H1 (cell line): ENCODE measurements at regions not wholly inside any gene's neighbourhood (a gene's known extent, or its start where the extent isn't known, plus 50 kb on each side); places are given as distances from the start of the nearest gene placed in this dataset.
"Not testable (repeated sequence)": the region's sequence is repeated elsewhere in the genome, so short reads cannot be mapped to it uniquely, and the experiment has no call there.

Experiments used
- CTCF ChIA-PET: fragments of 300-600 bp; sonication (Branson Sonifier 250); formaldehyde crosslinking; loops from one replicate; lab custom pipeline; 2021; ENCODE audit not compliant: partially characterized antibody; lab: Charles Lee
- POLR2A ChIA-PET: fragments of 300-600 bp; sonication (Branson Sonifier 250); formaldehyde crosslinking; loops from one replicate; lab custom pipeline; 2021; ENCODE audit warnings: inconsistent platforms; ENCODE audit not compliant: partially characterized antibody; lab: Charles Lee
- DNase-seq, 2 experiments: peaks; one replicate each; pipeline versions ENCODE4 v3.0.0 to v3.0.0-alpha.2; 2010 to 2022; ENCODE audit warnings: low spot score in 2 of 2, low read depth in 1 of 2, mixed read lengths in 1 of 2
- FAIRE-seq: peaks from 2 replicates; lab custom pipeline; 2011; peaks lifted over from hg19 to GRCh38; lab: Jason Lieb, UNC
- H2AFZ ChIP-seq: 2 replicates; pipeline ENCODE4 v1.8.1; 2012; ENCODE audit warnings: low read length, inconsistent platforms
- H2AK5ac ChIP-seq: 2 replicates; pipeline ENCODE4 v1.6.1; 2013; ENCODE audit warnings: low read depth, low read length
- H2BK120ac ChIP-seq: replicated peaks from 2 replicates; pipeline ENCODE3; 2013; ENCODE audit warnings: low read depth, low read length, inconsistent platforms
- H2BK12ac ChIP-seq: 2 replicates; pipeline ENCODE4 v1.6.1; 2013; ENCODE audit warnings: low read depth, low read length
- H2BK15ac ChIP-seq: 2 replicates; pipeline ENCODE4 v1.6.1; 2013; ENCODE audit warnings: low read length
- H2BK20ac ChIP-seq: 2 replicates; pipeline ENCODE4 v1.6.1; 2013; ENCODE audit warnings: low read length
- H2BK5ac ChIP-seq: 2 replicates; pipeline ENCODE4 v1.6.1; 2013; ENCODE audit warnings: low read depth, low read length
- H3K14ac ChIP-seq: 2 replicates; pipeline ENCODE4 v1.6.1; 2013; ENCODE audit warnings: inconsistent platforms; ENCODE audit not compliant: insufficient read length
- H3K18ac ChIP-seq: 2 replicates; pipeline ENCODE4 v1.6.1; 2013; ENCODE audit warnings: low read length; ENCODE audit errors: extremely low read depth
- H3K23ac ChIP-seq: 2 replicates; pipeline ENCODE4 v1.6.1; 2013; ENCODE audit warnings: inconsistent platforms; ENCODE audit not compliant: insufficient read length
- H3K23me2 ChIP-seq: 2 replicates; pipeline ENCODE4 v1.6.1; 2013; ENCODE audit warnings: low read depth, low read length
- H3K27ac ChIP-seq: 2 replicates; pipeline ENCODE4 v1.6.1; 2011; ENCODE audit warnings: low read depth, low read length, inconsistent platforms
- H3K27me3 ChIP-seq, 4 experiments: replicated peaks in 1 of 4; 1 replicate in 1 of 4; 2 replicates in 3 of 4; pipeline versions ENCODE4 v1.6.1 to v1.8.1; 2011 to 2013; ENCODE audit warnings: low read length in 3 of 4, mild to moderate bottlenecking in 3 of 4, inconsistent platforms in 2 of 4, mixed read lengths in 2 of 4, moderate library complexity in 1 of 4; ENCODE audit not compliant: control insufficient read depth in 3 of 4, insufficient read depth in 3 of 4; ENCODE audit errors: extremely low read depth in 1 of 4
- H3K36me3 ChIP-seq, 4 experiments: 2 replicates each; pipeline versions ENCODE4 v1.6.1 to v1.8.1; 2011 to 2013; ENCODE audit warnings: mild to moderate bottlenecking in 4 of 4, low read length in 3 of 4, moderate library complexity in 2 of 4, control low read depth in 1 of 4, inconsistent platforms in 1 of 4; ENCODE audit not compliant: insufficient read depth in 4 of 4, control insufficient read depth in 2 of 4
- H3K4ac ChIP-seq: replicated peaks from 2 replicates; pipeline ENCODE3; 2013; ENCODE audit warnings: low read length, low read depth, mixed read lengths, inconsistent platforms; ENCODE audit not compliant: insufficient read length
- H3K4me1 ChIP-seq, 4 experiments: replicated peaks in 1 of 4; 1 replicate in 1 of 4; 2 replicates in 3 of 4; pipeline versions ENCODE4 v1.6.1 to v1.8.1; 2011 to 2013; ENCODE audit warnings: low read length in 3 of 4, inconsistent platforms in 2 of 4, mixed read lengths in 1 of 4; ENCODE audit not compliant: insufficient read depth in 4 of 4, control insufficient read depth in 3 of 4
- H3K4me2 ChIP-seq, 2 experiments: 2 replicates each; pipeline versions ENCODE4 v1.6.1 to v1.8.1; 2011 to 2013; ENCODE audit warnings: low read depth in 2 of 2, low read length in 2 of 2, control low read depth in 1 of 2, inconsistent platforms in 1 of 2, mild to moderate bottlenecking in 1 of 2; ENCODE audit not compliant: insufficient read depth in 1 of 2
- H3K4me3 ChIP-seq, 4 experiments: fragments of 200-600, 300-600 bp in 1 of 4; sonication (generic), shearing (Covaris generic), sonication (Bioruptor Twin) in 1 of 4; 2 replicates each; pipeline versions ENCODE4 v1.5.1 to v1.8.1; 2011 to 2016; ENCODE audit warnings: low read length in 4 of 4, low read depth in 3 of 4, control low read depth in 2 of 4, inconsistent platforms in 2 of 4, mild to moderate bottlenecking in 2 of 4, mixed read lengths in 1 of 4, moderate library complexity in 1 of 4; ENCODE audit not compliant: insufficient read depth in 2 of 4; ENCODE audit errors: extremely low read depth in 1 of 4
- H3K56ac ChIP-seq: replicated peaks from 2 replicates; pipeline ENCODE3; 2013; ENCODE audit warnings: low read depth, mild to moderate bottlenecking, mixed read lengths, low read length, inconsistent platforms; ENCODE audit not compliant: insufficient read length
- H3K79me1 ChIP-seq: 2 replicates; pipeline ENCODE4 v1.6.1; 2013; ENCODE audit warnings: low read depth, low read length, control low read depth
- H3K79me2 ChIP-seq, 2 experiments: 2 replicates each; pipeline versions ENCODE4 v1.6.1 to v1.8.1; 2012 to 2013; ENCODE audit warnings: low read length in 2 of 2, mild to moderate bottlenecking in 2 of 2, inconsistent platforms in 1 of 2; ENCODE audit not compliant: insufficient read depth in 2 of 2, control insufficient read depth in 1 of 2
- H3K9ac ChIP-seq, 4 experiments: replicated peaks in 1 of 4; 1 replicate in 1 of 4; 2 replicates in 3 of 4; pipeline versions ENCODE4 v1.6.1 to v1.8.1; 2011 to 2013; ENCODE audit warnings: low read depth in 3 of 4, low read length in 3 of 4, control low read depth in 2 of 4, mild to moderate bottlenecking in 2 of 4, moderate library complexity in 2 of 4, inconsistent platforms in 1 of 4; ENCODE audit errors: extremely low read depth in 1 of 4
- H3K9me3 ChIP-seq, 2 experiments: 2 replicates each; pipeline versions ENCODE4 v1.6.1 to v1.8.1; 2012 to 2013; ENCODE audit warnings: mild to moderate bottlenecking in 2 of 2, moderate library complexity in 2 of 2, control low read depth in 1 of 2, inconsistent platforms in 1 of 2, low read depth in 1 of 2, low read length in 1 of 2, mixed read lengths in 1 of 2; ENCODE audit not compliant: insufficient read depth in 2 of 2
- H4K20me1 ChIP-seq, 2 experiments: replicated peaks in 1 of 2; 2 replicates each; pipeline versions ENCODE3 to v1.8.1; 2011 to 2013; ENCODE audit warnings: inconsistent platforms in 2 of 2, low read length in 2 of 2, mild to moderate bottlenecking in 1 of 2; ENCODE audit not compliant: insufficient read depth in 2 of 2, control insufficient read depth in 1 of 2
- H4K5ac ChIP-seq: 2 replicates; pipeline ENCODE4 v1.6.1; 2013; ENCODE audit warnings: low read length, low read depth, mixed read lengths, inconsistent platforms; ENCODE audit not compliant: insufficient read length
- H4K8ac ChIP-seq: 2 replicates; pipeline ENCODE4 v1.8.0; 2013; ENCODE audit warnings: mild to moderate bottlenecking, moderate library complexity, low read length, inconsistent platforms; ENCODE audit not compliant: insufficient read depth; ENCODE audit errors: extremely low read depth
- H4K91ac ChIP-seq: replicated peaks from 2 replicates; pipeline ENCODE3; 2013; ENCODE audit warnings: low read length, mixed read lengths, inconsistent platforms; ENCODE audit not compliant: insufficient read length
- WGBS, 2 experiments: shearing (Covaris generic) in 1 of 2; methylation state at CpG; one replicate each; pipeline versions ENCODE4 v1.1.6 to v1.1.7; 2013 to 2015; ENCODE audit warnings: low lambda C conversion rate in 2 of 2, mixed read lengths in 2 of 2, inconsistent platforms in 1 of 2, low coverage in 1 of 2, missing lambda C conversion rate in 1 of 2; ENCODE audit not compliant: insufficient replicate concordance in 2 of 2, insufficient coverage in 1 of 2, insufficient read length in 1 of 2; ENCODE audit errors: extremely low coverage in 1 of 2, missing lambda C conversion rate in 1 of 2; 5-methylcytosine and 5-hydroxymethylcytosine counted together

- H3K9ac ChIP-seq, H3K23ac ChIP-seq, H4K8ac ChIP-seq, H3K23me2 ChIP-seq, H3K14ac ChIP-seq, CTCF ChIA-PET, H3K79me1 ChIP-seq, H2BK5ac ChIP-seq, H2AFZ ChIP-seq, H3K4me1 ChIP-seq, H3K18ac ChIP-seq, H2BK12ac ChIP-seq, H4K5ac ChIP-seq, H3K4me2 ChIP-seq, H2BK15ac ChIP-seq, H3K27ac ChIP-seq, POLR2A ChIA-PET, H2AK5ac ChIP-seq, FAIRE-seq, H4K91ac ChIP-seq, H3K4ac ChIP-seq, H3K4me3 ChIP-seq, H3K79me2 ChIP-seq, H2BK20ac ChIP-seq, H3K36me3 ChIP-seq, H4K20me1 ChIP-seq, H2BK120ac ChIP-seq, H3K27me3 ChIP-seq, H3K56ac ChIP-seq, DNase-seq: not testable (repeated sequence)
- WGBS, 2 experiments = 13% methylated on average over 1 of the region's 1 CpG; no CpG with 5 or more reads in 1 of the 2 experiments
- peaks cover 3 to 28% of the 10 kb centered on the region in 2 experiments; a peak in 2 of 4 replicates for H3K9me3 ChIP-seq
These were observed 700.7 kb upstream of the DEFB115 start for GRCh38 chr20:30556797-30557196.

GRCh38 chr20:30565086-30565485 is 692.4 kb upstream of the DEFB115 start:
- H2AK5ac ChIP-seq, H3K18ac ChIP-seq, H3K4ac ChIP-seq, H2BK12ac ChIP-seq, H3K79me1 ChIP-seq, H3K27me3 ChIP-seq, H4K8ac ChIP-seq, H3K36me3 ChIP-seq, H2BK120ac ChIP-seq, H4K20me1 ChIP-seq, H3K4me2 ChIP-seq, H4K91ac ChIP-seq, H3K23ac ChIP-seq, H3K27ac ChIP-seq, H3K79me2 ChIP-seq, H4K5ac ChIP-seq, H3K4me3 ChIP-seq, H2BK5ac ChIP-seq, POLR2A ChIA-PET, H3K14ac ChIP-seq, H3K56ac ChIP-seq, H3K9ac ChIP-seq, DNase-seq, FAIRE-seq, CTCF ChIA-PET, H2BK15ac ChIP-seq, H3K4me1 ChIP-seq, H3K23me2 ChIP-seq, H2BK20ac ChIP-seq, H2AFZ ChIP-seq: not testable (repeated sequence)
- 86% methylated on average over 12 of the region's 19 CpGs; no CpG with 5 or more reads in 1 of the 2 experiments for WGBS, 2 experiments
- H3K9me3 ChIP-seq = peaks cover 2 to 17% of the 10 kb centered on the region in 2 experiments; a peak in 2 of 4 replicates
